ENCODE measurements at regions not wholly inside any gene's neighbourhood (a gene's known extent, or its start where the extent isn't known, plus 50 kb on each side); places are given as distances from the start of the nearest gene placed in this dataset.
A peak's percentile ranks its signal among the peaks of the same experiment; 100 is the strongest.

- FAIRE-seq (no peak), DNase-seq (no peak)
- WGBS, 3 donors: 86 to 87% (median 87%) methylated on average over 4 of the region's 4 CpGs
Observed at GRCh38 chr3:86814321-86814720, 176.6 kb downstream of the VGLL3 start.

DNA sequence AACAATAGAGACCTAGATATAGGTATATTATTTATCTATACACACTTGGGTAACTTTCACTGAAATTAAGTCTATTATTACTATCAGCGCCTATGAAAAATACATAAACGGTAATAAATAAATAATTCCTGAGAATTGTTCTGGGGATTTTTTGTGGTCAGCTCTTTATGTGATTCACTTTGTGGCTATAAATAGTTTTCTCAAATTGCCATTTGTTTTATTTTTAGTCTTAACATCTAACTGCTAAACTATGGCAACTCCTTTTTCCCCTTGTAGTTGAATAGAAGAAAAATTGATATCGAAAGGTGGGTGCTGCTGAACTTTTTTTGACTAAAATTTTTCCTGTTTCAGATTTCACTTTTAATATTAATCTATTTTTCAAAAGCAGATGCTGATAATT, 189.0 kb downstream of the VGLL3 start:
- Histone ChIP-seq H3K36me3 (ENCODE audit: control insufficient read depth in 3 of 3, insufficient read depth in 2 of 3, low read depth in 1 of 3, low read length in 3 of 3) (no peaks in the 10 kb centered on the region), H3K9me3 (ENCODE audit: control insufficient read depth in 2 of 2, insufficient read depth in 1 of 2, low read depth in 1 of 2, low read length in 1 of 2) (no peaks in the 10 kb centered on the region), H3K4me3 (ENCODE audit: low read depth in 1 of 3, low read length in 3 of 3) (no peak overlapping the region), H3K27me3 (ENCODE audit: control insufficient read depth in 3 of 3, insufficient read depth in 3 of 3, low read length in 3 of 3) (no peaks in the 10 kb centered on the region), H3K27ac (ENCODE audit: low read depth in 1 of 3, low read length in 2 of 3) (no peak overlapping the region), H3K4me1 (ENCODE audit: control insufficient read depth in 3 of 3, insufficient read depth in 2 of 3, low read depth in 1 of 3, low read length in 2 of 3) (no peaks in the 10 kb centered on the region)
- WGBS, 3 donors: 84 to 94% (median 89%) methylated on average over 3 of the region's 3 CpGs
- FAIRE-seq (no peak), DNase-seq (no peak)

More at GRCh38 chr3:86814321-86814720, 176.6 kb downstream of the VGLL3 start:
- H3K4me1 ChIP-seq (ENCODE audit: control insufficient read depth in 3 of 3, insufficient read depth in 2 of 3, low read depth in 1 of 3, low read length in 2 of 3): no peaks in the 10 kb centered on the region
- no peak overlapping the region for H3K4me3 ChIP-seq (ENCODE audit: low read depth in 1 of 3, low read length in 3 of 3)
- no peaks in the 10 kb centered on the region for H3K27me3 ChIP-seq (ENCODE audit: control insufficient read depth in 3 of 3, insufficient read depth in 3 of 3, low read length in 3 of 3)
- H3K27ac ChIP-seq (ENCODE audit: low read depth in 1 of 3, low read length in 2 of 3): no peak overlapping the region
- no peaks in the 10 kb centered on the region for H3K36me3 ChIP-seq (ENCODE audit: control insufficient read depth in 3 of 3, insufficient read depth in 2 of 3, low read depth in 1 of 3, low read length in 3 of 3)
- H3K9me3 ChIP-seq (ENCODE audit: control insufficient read depth in 2 of 2, insufficient read depth in 1 of 2, low read depth in 1 of 2, low read length in 1 of 2): no peaks in the 10 kb centered on the region

DNA sequence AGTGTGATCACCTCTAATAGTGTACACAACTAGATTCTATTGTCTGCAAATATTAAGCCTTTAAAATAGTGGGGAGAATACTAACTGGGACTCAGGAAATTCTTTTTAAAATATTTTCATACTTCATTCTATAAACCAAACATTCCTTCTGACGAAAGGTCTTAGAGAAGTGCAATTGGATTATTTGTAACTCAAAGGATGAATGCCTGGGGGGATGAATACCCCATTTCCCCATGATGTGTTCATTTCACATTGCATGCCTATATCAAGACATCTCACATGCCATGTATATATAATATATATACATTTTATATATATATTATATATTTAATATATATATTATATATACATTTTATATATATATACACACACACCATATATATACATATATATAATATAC, 189.9 kb downstream of the VGLL3 start:
- H3K4me3 ChIP-seq (ENCODE audit: low read depth in 1 of 3, low read length in 3 of 3): no peak overlapping the region
- no peaks in the 10 kb centered on the region for H3K9me3 ChIP-seq (ENCODE audit: control insufficient read depth in 2 of 2, insufficient read depth in 1 of 2, low read depth in 1 of 2, low read length in 1 of 2)
- FAIRE-seq (no peak), DNase-seq (no peak)
- WGBS, 3 donors: 79 to 88% (median 88%) methylated on average over 1 of the region's 1 CpG
- no peaks in the 10 kb centered on the region for H3K36me3 ChIP-seq (ENCODE audit: control insufficient read depth in 3 of 3, insufficient read depth in 2 of 3, low read depth in 1 of 3, low read length in 3 of 3)
- no peak overlapping the region for H3K27ac ChIP-seq (ENCODE audit: low read depth in 1 of 3, low read length in 2 of 3)
- H3K27me3 ChIP-seq (ENCODE audit: control insufficient read depth in 3 of 3, insufficient read depth in 3 of 3, low read length in 3 of 3): no peaks in the 10 kb centered on the region
- H3K4me1 ChIP-seq (ENCODE audit: control insufficient read depth in 3 of 3, insufficient read depth in 2 of 3, low read depth in 1 of 3, low read length in 2 of 3): no peaks in the 10 kb centered on the region

- Histone ChIP-seq H3K4me3 (ENCODE audit: low read depth in 1 of 3, low read length in 3 of 3) (no peak overlapping the region), H3K27ac (ENCODE audit: low read depth in 1 of 3, low read length in 2 of 3) (no peak overlapping the region), H3K27me3 (ENCODE audit: control insufficient read depth in 3 of 3, insufficient read depth in 3 of 3, low read length in 3 of 3) (no peaks in the 10 kb centered on the region), H3K9me3 (ENCODE audit: control insufficient read depth in 2 of 2, insufficient read depth in 1 of 2, low read depth in 1 of 2, low read length in 1 of 2) (no peaks in the 10 kb centered on the region), H3K4me1 (ENCODE audit: control insufficient read depth in 3 of 3, insufficient read depth in 2 of 3, low read depth in 1 of 3, low read length in 2 of 3) (no peaks in the 10 kb centered on the region), H3K36me3 (ENCODE audit: control insufficient read depth in 3 of 3, insufficient read depth in 2 of 3, low read depth in 1 of 3, low read length in 3 of 3) (no peaks in the 10 kb centered on the region)
- DNase-seq (no peak), FAIRE-seq (no peak)
- WGBS, 3 donors: 53 to 63% (median 58%) methylated on average over 3 of the region's 3 CpGs
Observed at GRCh38 chr3:86800116-86800515, 190.8 kb downstream of the VGLL3 start.

DNA sequence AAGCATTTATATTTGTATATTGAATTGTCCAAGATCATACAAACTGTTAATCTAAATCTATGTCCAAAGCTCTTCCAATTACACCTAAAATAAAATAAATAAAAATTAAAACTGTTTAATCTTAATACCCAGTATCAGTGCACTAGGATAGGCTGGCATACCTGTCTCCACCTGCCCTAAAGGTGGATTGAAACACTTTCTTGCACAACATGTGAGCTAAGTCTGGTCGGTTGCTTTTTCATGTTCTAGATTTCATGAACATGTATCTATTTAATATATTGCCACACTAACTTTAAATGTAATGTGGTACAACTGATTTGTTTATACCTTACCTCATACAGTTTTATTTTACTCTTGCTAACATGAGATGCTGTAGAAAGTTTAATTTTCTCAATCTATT, 193.0 kb downstream of the VGLL3 start:
- FAIRE-seq (no peak), DNase-seq (no peak)
- 74 to 89% (median 86%) methylated on average over 1 of the region's 1 CpG for WGBS, 3 donors
- H3K4me3 ChIP-seq (ENCODE audit: low read depth in 1 of 3, low read length in 3 of 3): no peak overlapping the region
- H3K36me3 ChIP-seq (ENCODE audit: control insufficient read depth in 3 of 3, insufficient read depth in 2 of 3, low read depth in 1 of 3, low read length in 3 of 3): no peaks in the 10 kb centered on the region
- H3K27ac ChIP-seq (ENCODE audit: low read depth in 1 of 3, low read length in 2 of 3): no peak overlapping the region
- H3K27me3 ChIP-seq (ENCODE audit: control insufficient read depth in 3 of 3, insufficient read depth in 3 of 3, low read length in 3 of 3): no peaks in the 10 kb centered on the region
- no peaks in the 10 kb centered on the region for H3K4me1 ChIP-seq (ENCODE audit: control insufficient read depth in 3 of 3, insufficient read depth in 2 of 3, low read depth in 1 of 3, low read length in 2 of 3)
- H3K9me3 ChIP-seq (ENCODE audit: control insufficient read depth in 2 of 2, insufficient read depth in 1 of 2, low read depth in 1 of 2, low read length in 1 of 2): no peaks in the 10 kb centered on the region

DNA sequence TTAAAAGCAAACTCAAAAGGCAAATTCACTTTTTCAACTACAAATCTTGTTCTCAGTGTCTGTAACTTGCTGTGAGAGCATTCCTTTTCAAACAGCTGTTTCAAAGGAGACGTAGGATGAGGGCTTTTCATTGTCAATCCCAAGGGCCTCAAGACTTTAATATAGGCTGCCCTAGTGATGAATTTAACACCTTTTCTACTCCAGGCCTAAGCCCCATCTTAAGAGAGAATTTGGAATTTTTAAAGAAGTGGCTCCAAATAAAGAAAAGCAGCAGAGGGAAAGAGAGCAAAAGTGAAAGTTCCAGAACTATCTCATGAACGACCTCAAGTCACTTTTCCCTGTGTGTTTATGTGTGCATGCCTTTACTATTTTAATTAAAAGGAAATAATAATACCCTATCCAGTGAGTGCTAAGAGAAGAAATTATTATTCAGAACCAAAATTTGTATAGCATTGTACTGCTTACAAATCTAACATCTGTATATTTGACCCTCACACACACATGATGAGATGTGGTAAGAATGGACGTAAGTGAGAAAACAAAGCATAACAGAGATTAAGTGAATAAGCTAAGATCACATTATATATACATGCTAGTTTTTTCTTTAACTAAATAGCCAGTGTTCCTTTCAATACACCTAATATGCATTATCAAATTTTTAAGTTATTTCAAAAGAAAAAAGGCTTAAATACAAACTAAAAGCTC, 196.4 kb downstream of the VGLL3 start:
- no peak for DNase-seq
- 46 to 49% (median 49%) methylated on average over 3 of the region's 3 CpGs for WGBS, 3 donors
- FAIRE-seq: no peak
- Histone ChIP-seq H3K27ac (ENCODE audit: low read depth in 1 of 3, low read length in 2 of 3) (peak overlapping the region in 2 of 3 donors; percentile 47 to 50), H3K4me1 (ENCODE audit: control insufficient read depth in 3 of 3, insufficient read depth in 2 of 3, low read depth in 1 of 3, low read length in 2 of 3) (no peaks in the 10 kb centered on the region), H3K36me3 (ENCODE audit: control insufficient read depth in 3 of 3, insufficient read depth in 2 of 3, low read depth in 1 of 3, low read length in 3 of 3) (no peaks in the 10 kb centered on the region), H3K4me3 (ENCODE audit: low read depth in 1 of 3, low read length in 3 of 3) (no peak overlapping the region), H3K9me3 (ENCODE audit: control insufficient read depth in 2 of 2, insufficient read depth in 1 of 2, low read depth in 1 of 2, low read length in 1 of 2) (no peaks in the 10 kb centered on the region), H3K27me3 (ENCODE audit: control insufficient read depth in 3 of 3, insufficient read depth in 3 of 3, low read length in 3 of 3) (no peaks in the 10 kb centered on the region)

- Histone ChIP-seq H3K27ac (ENCODE audit: low read depth in 1 of 3, low read length in 2 of 3) (peak overlapping the region in 2 of 3 donors; percentile 50), H3K4me3 (ENCODE audit: low read depth in 1 of 3, low read length in 3 of 3) (no peak overlapping the region), H3K4me1 (ENCODE audit: control insufficient read depth in 3 of 3, insufficient read depth in 2 of 3, low read depth in 1 of 3, low read length in 2 of 3) (no peaks in the 10 kb centered on the region), H3K36me3 (ENCODE audit: control insufficient read depth in 3 of 3, insufficient read depth in 2 of 3, low read depth in 1 of 3, low read length in 3 of 3) (no peaks in the 10 kb centered on the region), H3K9me3 (ENCODE audit: control insufficient read depth in 2 of 2, insufficient read depth in 1 of 2, low read depth in 1 of 2, low read length in 1 of 2) (no peaks in the 10 kb centered on the region), H3K27me3 (ENCODE audit: control insufficient read depth in 3 of 3, insufficient read depth in 3 of 3, low read length in 3 of 3) (no peaks in the 10 kb centered on the region)
- DNase-seq (no peak), FAIRE-seq (no peak)
- 51 to 78% (median 71%) methylated on average over 1 of the region's 1 CpG for WGBS, 3 donors
Observed at GRCh38 chr3:86793786-86794185, 197.2 kb downstream of the VGLL3 start.

DNA sequence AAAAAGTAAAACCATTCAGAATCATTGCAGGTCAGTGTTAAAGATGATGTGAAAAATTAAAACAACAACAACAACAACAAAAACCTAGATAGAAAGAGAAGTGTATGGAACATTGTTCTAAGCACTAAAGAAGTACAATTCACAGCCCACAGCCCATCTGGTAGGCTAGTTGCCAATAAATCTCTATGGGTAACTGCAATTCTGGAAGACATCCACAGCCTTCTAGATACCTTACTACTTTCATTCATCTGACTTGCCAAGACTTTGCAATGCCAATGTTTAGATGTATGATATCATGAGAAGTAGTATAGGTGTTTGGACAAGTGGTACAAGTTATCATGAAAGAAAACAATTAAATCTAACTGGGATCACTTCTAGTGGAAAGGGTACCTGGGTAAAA, 198.6 kb downstream of the VGLL3 start:
- FAIRE-seq: no peak
- Histone ChIP-seq H3K9me3 (ENCODE audit: control insufficient read depth in 2 of 2, insufficient read depth in 1 of 2, low read depth in 1 of 2, low read length in 1 of 2) (no peaks in the 10 kb centered on the region), H3K36me3 (ENCODE audit: control insufficient read depth in 3 of 3, insufficient read depth in 2 of 3, low read depth in 1 of 3, low read length in 3 of 3) (no peaks in the 10 kb centered on the region), H3K4me1 (ENCODE audit: control insufficient read depth in 3 of 3, insufficient read depth in 2 of 3, low read depth in 1 of 3, low read length in 2 of 3) (no peaks in the 10 kb centered on the region), H3K27me3 (ENCODE audit: control insufficient read depth in 3 of 3, insufficient read depth in 3 of 3, low read length in 3 of 3) (no peaks in the 10 kb centered on the region), H3K4me3 (ENCODE audit: low read depth in 1 of 3, low read length in 3 of 3) (no peak overlapping the region), H3K27ac (ENCODE audit: low read depth in 1 of 3, low read length in 2 of 3) (no peak overlapping the region)
- DNase-seq: no peak

DNA sequence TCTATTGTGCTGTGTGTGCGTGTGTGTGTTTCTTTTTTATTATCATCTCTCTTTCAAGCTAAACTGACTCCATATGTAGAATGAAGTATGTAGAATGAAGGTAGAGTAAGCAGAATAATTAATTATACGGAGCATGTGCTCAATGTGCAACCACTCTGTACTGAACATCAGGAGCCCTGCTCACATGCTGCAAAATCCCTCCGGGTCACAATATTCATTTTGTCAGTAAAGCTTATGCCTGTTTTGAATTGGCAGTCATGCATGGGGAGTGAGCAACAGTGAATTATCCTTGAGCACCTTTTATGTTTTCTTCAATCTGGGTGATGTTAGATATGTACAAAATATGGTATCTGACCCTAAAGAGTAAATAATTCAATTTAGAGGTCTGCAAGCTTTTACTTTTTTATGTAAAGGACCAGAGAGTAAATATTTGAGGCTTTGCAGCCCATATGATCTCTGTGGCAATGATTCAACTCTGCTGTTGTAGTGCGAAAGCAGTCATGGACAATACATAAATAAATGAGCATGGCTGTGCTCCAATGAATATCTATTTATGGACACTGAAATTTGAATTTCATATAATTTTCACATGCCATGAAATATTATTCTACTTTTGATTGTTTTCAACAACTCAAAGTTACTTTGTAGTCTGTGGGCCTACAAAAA, 199.9 kb downstream of the VGLL3 start:
- DNase-seq (no peak), FAIRE-seq (no peak)
- 90 to 91% (median 90%) methylated on average over 4 of the region's 4 CpGs for WGBS, 3 donors
- H3K4me1 ChIP-seq (ENCODE audit: control insufficient read depth in 3 of 3, insufficient read depth in 2 of 3, low read depth in 1 of 3, low read length in 2 of 3): no peaks in the 10 kb centered on the region
- no peak overlapping the region for H3K4me3 ChIP-seq (ENCODE audit: low read depth in 1 of 3, low read length in 3 of 3)
- no peaks in the 10 kb centered on the region for H3K27me3 ChIP-seq (ENCODE audit: control insufficient read depth in 3 of 3, insufficient read depth in 3 of 3, low read length in 3 of 3)
- H3K27ac ChIP-seq (ENCODE audit: low read depth in 1 of 3, low read length in 2 of 3): no peak overlapping the region
- no peaks in the 10 kb centered on the region for H3K36me3 ChIP-seq (ENCODE audit: control insufficient read depth in 3 of 3, insufficient read depth in 2 of 3, low read depth in 1 of 3, low read length in 3 of 3)
- H3K9me3 ChIP-seq (ENCODE audit: control insufficient read depth in 2 of 2, insufficient read depth in 1 of 2, low read depth in 1 of 2, low read length in 1 of 2): no peaks in the 10 kb centered on the region
